Stimulated activated CD4-positive, alpha-beta T cell treated with anti-CD3 and anti-CD28 coated beads, Interleukin-1b, Interleukin-23, amount 100 ng/mL, for 48 hours (primary cell): ENCODE measurements at regions not wholly inside any gene's neighbourhood (a gene's known extent, or its start where the extent isn't known, plus 50 kb on each side); places are given as distances from the start of the nearest gene placed in this dataset.

Experiments used
- DNase-seq: peaks from one replicate; pipeline ENCODE4 v3.0.0-alpha.2; 2020

DNA sequence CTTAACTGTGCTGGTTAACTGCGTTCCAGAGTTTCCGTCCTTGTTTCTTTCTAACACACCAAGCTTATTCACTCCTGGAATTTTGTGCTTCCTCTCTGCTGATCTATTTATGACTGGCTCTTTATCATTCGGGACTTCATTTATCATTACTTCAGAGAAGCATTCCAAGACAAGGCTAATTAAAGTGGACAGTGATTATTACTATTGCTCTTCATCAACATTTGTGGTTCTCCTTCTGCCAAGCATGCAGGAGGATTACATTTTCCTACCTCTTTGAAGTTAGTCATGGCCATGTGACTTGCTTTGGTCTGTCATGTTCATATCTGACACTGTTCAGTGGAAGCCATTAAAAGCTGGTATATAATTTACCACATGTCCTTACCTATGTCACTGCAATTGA is 172.4 kb upstream of the AGR3 start:
- DNase-seq = no peak

DNA sequence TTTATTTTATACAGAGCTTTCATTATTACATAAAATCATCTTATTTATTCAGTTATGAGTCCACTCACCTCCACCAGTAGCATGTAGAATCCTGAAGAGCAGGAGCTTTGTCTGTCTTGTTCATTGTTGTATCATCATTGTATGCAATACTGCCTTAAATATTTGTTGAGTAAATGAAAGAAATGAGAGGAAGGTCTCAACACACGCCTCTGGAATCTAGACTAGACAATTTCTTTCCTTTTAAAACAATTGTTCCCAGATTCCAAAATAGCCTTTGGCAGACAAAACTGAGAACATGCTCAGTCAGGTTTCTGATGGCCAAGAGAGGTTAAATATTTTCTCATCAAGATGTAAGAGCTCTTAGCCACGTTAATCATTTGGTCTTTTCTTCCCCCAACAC is 173.1 kb upstream of the AGR3 start:
- DNase-seq = no peak

DNA sequence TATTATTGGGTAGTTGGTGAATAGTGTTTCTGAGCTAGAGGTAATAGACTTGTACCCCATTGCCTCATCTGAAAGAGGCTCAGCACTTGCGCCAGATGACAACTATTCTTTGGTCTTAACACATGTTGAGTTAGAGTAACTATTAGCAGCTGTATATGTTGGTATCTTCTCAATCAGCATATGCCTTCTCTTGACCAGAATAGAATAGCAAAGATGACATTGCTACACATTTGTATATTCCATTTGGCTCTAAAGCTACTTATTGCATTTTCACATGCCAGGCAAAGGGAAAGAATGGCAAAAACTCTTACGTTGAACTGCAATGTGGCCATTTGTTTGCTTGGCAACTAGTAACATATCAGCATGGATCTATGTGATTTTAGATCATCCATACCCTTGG is 173.8 kb upstream of the AGR3 start:
- no peak for DNase-seq

DNA sequence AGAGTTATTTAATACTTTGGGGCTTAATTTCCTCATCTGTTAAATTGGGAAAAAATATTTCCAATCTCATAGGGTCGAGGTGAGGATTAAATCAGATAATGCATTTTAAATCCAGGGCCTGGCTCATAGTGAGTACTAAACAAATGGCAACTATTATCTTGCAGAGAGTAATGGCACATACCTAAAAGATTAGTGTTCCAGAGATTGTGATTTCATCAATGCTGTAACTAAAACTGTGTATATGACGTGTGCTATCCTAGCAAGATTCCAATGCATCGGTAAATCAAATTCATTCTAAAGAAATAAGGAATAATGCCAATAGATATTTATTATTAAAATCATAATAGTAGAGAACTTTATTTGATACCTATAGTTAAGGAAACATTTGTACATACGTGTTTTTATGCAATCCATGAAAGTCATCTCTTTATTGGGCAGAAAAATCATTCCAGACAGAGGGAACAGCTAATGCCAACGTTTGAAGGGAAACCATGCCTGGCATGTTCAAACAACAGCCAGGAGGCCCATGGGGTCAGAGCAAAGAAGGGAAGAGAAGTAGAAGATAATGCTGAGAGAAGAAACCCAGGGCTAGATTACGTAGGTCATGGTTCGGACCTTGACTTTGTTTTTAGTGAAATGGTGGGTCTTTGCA is 174.8 kb upstream of the AGR3 start:
- no peak for DNase-seq

DNA sequence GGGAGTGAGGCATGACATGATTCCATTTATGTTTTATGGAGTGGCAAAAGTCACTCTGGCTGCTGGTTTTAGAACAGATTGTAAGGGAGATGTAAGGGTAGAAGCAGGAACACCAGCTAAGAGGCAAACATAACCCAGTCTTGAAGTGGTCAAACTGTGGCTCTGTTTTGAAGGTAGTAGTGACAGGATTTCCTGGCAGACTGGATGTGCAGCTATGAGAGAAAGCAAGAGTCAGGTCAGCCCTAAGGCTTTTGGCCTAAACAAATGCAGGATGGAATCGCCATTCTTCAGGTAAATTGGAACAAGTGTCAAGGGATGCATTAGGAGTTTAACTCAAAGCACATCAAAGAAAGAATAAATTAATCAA is 175.3 kb upstream of the AGR3 start:
- no peak for DNase-seq

DNA sequence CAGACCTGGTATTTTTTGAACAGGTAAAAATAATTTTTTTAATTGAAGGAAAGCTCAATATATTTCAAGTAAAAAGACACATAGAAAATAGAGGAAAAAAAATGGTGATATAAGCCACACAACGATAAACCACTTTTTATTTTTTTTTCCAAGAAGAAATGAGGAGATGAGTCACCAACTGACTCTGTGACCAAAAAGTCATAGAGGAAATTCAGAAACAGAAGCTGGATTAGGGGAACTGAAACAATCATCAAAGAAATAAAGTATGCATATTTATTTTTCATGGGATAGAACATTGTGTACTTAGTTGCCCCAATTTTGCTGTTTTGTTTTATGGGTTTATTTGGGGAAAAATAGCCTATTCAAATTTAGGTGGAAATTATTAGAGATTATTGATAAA is 176.8 kb upstream of the AGR3 start:
- DNase-seq = no peak

DNA sequence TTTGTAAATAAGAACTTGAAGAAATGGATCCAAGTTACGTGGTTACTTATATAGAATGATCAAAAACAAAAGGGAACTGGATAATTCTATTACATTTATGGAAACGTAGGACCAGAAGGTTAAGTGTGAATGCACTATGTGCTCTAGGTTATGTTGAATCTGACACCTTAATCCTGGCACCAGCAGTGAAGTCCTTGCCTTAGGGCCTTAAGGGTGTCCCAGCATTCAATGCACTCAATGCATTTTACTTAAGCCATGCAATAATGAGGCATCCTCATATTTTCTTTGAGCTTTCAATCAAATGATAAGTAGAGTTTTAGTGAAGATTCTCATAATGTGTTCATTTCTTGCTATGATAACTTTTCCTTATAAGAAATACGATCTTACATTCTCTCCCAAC is 178.3 kb upstream of the AGR3 start:
- no peak for DNase-seq

DNA sequence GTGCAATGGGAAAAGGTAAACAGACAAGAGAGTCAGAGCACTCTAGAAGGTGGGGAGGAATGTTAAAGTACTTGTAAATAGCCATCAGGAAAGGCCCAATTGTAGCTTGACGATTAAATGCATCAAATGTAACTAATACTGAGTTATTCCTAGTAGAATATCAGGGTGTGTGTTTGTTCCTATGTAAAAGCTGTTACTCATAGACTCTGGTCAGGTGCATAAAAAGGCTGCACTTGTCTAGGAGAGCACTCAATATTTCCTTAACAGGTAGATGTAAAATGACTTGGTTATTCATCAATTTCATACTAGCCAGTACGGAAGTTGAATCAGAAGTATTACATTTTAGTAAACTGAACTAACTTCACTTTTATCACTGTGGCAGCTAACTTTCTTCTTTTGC is 179.7 kb upstream of the AGR3 start:
- DNase-seq = no peak

DNA sequence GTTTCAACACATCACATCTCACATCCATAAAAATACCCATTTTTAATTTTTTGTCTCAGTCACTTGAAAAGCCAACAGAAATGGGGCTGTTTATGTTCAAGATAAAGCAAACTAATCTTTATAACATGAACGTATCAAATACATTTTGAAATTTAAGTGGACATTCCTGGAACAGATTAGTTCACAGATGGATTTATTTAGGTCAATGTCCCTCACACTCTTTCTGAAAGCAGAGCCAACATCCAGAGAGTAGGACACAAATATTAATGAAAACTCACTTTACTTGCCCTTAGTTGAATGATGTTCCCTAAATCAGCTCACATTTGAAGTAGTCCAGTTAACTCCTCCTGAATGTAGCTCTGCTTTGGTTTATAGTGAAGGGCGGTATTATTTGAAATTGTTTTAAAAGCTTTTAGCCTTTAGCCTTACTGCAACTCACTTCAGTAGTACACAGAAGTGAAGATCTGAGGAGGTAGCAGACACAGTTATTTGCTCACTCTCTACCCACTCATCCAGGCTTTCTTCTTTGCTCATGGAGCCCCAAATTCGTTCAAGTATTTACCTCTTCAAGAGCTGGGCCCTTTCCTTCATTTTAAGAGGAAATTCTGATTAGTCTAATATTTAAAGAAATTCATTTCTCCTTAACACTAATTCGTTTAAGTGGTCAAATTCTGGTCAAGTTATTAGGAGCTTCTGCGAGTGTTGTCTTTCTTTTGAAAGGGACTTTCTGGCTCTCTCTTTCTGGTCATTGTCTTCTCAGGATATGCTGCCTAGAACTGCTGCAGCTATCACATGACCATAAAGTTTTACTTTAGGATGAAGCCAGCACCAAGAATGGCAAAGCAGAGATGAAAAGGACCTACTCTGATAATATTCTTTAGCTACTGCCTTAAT is 180.6 kb upstream of the AGR3 start:
- no peak for DNase-seq

DNA sequence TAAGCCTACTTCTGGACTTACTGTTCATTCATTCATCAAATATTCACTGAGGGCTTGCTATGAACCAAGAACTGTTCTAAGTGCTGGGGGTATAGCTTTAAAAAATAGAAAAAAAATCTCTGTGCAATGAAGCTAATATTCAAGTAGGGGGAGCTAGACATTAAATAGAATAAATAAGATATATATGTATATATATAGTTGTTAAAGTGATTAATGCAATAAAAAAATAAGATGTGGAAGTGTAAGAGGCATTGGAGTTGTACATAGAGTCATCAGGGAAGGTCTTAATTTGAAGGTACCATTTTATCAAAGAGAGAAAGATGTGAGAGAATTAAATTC is 181.2 kb upstream of the AGR3 start:
- no peak for DNase-seq

DNA sequence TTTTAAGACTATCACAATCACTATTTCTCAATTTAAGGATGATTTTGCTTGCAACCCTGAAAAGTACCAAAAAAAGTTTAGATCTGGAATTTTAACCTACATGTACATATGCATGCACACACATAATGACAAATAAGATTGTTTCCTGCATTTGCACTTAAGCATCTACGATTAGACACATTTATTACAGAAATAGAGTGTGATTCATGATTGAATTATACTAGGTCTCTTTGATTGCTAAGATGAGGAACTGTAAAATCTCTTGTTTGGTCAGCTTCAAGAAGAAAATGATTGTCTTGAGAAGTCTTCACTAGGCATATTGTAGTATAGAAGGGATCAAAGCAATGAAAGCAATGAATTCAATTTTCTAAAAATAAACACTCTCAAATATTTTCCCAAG is 185.9 kb upstream of the AGR3 start:
- DNase-seq = no peak

DNA sequence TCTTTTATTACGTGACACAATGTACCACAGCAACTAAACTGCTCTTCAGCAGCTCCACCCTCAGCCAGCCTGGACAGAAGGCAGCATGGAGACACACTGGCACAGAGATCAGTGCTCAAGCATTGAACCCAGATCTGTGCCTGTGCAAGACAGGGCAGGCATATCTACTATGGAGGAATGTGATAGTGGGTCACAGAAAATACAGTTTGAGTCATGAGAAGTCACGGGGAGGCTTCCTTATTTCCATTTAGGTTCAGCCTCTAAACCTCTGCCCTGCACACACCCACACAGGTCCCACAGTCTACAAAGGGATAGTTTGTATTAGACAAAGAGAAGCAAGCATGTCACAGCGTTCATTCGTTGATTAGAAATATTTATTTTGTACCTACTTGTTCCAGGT is 187.4 kb upstream of the AGR3 start:
- DNase-seq = no peak

DNA sequence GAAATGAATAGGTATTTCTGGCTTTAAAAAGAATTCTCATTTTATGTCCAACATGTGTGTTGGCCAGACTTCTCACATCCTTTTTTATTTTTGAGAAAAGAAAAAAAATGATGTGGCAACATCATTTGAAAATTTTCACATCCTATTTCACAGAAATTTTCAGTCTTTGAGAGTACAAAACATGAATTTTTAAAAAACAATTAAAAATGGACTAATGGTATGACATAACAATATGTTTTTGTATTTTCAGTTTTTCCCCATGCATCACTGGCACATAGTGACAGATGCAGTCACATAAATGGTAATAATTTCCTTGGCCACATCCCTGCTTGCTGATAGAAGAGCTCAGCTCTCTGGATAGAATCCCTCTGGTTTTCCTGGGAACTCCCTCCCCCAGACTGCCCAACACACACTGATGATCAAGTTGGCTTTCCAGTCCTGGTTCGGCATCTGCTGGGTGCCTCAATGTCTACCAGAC is 188.5 kb upstream of the AGR3 start:
- DNase-seq = no peak

DNA sequence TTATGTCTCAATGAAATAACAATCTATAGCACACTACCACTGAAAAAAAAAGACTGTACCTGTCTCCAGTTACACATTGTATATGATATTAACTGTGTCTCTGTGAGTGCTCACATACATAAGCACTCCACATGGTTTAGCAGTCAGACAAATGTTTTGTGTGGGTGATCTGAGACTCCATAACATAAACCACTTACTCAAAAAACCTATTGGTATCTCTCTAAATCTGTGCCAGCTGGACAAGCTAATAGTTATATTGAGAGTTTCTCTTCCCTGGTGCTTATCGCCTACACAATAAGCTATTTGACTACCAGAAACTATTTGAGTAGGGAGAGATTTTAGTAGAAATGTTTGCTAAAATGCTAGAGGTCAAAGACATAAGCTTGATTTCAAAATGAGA is 190.1 kb upstream of the AGR3 start:
- DNase-seq = no peak

DNA sequence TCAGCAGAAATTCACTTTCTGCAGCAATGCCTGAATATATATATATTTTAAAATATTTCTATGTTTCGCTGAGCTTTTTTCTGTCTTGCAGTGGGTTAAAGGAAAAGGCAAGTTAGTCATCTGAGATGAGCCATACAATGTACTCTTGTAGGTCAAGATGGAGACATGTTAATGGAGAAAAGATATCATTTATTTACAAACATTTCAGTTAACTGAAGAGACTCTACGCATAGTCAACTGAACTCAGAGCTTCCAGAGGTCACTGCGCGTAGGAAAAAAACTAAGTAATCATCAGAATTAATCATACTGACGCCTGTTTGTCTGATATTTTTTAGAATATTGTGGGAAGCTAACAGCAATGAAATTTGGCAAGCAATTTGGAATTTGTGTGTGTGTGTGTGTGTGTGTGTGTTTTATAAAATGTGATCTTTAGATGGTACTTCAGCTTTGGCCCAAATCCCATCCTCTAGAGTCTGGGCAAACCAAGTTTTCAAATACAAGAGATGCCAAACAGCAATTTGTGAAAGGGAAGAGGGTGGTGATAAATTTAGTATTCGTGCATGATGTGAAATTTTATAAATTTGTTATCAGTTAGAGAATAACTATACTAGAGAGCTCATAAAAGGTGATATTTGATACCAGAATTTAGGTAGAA is 193.9 kb upstream of the AGR3 start:
- no peak for DNase-seq

DNA sequence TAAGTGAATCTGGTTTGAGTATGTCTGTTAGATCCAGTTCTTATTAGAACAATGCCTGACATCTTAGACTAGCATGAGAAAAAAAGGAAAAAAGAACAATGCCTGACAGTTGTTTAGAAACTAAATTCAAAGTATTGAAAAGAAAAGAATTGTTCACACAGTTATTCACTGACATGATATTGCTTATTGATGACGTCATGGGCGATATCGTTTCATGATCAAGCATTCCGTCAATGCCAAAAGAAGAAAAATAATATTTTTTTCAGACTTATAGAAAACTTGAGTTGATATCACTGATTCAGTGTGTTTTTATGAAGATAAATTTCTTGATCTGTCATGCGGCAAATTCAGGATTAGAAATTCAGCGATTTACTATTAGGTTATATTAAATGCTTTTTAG is 196.5 kb upstream of the AGR3 start:
- no peak for DNase-seq

DNA sequence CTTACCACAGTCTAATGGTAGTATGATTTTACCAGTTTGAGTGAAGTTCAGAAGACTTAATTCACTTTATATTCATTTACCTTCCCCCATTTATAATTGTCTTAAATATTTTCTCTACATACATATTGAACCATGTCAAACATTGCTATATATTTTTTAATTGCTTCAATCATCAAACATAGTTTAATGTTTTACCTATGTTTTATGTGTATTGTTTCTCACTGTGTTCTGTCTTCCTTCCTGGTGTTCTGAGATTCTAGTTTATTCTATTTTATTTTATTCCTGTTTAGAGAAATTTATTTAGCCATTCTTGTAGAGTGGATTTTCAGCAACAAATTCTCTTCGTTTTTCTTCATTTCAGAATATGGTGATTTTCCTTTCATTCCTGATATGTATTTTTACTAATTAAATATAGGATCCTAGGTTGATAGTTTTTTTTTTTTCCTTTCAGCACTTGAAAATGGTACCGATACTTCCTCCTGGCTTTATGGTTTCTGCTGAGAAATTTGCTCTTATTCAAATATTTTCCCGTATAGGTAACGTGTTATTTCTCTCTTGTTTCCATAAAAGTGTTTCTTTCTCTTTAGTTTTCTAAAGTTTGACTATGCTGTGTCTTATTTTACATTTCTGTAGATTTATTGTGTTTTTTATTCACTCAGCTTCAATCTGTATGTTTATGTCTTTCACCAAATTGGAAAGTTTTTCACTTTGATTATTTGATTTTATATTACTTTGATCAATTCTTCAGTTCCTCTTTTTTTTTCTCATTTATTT is 201.8 kb upstream of the AGR3 start:
- no peak for DNase-seq

DNA sequence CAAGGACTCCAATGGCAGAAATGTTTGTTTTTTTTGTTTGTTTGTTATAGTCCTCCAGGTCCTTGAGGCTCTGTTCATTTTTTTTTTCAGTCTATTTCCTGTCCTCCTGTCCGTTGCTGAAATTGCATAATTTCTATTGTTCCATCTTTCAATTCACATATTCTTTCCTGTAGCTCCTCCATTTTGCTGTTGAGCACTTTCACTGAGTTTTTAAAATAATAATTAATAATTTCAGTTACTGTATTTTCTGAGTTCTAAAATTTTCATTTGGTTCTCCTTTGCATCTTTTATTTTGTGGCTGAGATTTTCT is 202.3 kb upstream of the AGR3 start:
- DNase-seq = no peak

DNA sequence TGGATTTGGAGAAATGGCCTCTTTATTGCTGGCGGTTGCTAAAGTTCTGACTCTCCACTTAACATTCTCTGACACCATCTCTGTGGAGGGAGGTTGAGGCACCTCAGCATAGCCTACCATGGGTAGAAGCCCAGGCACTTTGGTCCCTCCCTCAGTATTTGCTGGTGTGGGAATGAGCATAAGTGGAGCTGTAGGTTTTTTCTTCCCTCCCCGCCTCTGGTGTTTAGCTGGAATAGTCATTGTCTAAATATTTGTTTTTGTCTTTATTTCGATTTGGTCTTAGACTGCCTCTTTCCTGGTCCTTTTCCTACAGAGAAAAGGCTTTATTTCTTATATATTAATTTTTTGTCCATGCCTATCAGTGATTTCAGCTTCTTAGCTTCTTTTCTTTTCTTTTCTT is 203.4 kb upstream of the AGR3 start:
- DNase-seq = no peak

DNA sequence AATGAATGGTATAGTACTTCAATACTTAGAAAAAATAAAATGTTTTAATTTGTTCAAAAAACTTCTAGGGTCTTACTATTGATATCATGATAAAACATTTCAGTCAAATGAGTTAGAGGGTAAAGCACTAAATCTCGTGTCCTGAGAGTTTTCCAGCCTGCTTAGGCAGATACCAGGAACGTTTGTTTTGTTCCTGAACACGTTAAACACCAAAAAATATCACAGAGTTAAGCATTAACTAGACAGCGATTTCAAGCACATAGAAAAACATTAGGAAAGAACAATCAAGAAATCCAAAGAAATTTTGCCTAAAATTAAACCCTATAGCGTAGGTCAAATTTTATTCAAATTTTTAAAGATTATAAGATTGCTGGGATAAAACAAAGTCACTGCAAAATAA is 204.6 kb upstream of the AGR3 start:
- no peak for DNase-seq

DNA sequence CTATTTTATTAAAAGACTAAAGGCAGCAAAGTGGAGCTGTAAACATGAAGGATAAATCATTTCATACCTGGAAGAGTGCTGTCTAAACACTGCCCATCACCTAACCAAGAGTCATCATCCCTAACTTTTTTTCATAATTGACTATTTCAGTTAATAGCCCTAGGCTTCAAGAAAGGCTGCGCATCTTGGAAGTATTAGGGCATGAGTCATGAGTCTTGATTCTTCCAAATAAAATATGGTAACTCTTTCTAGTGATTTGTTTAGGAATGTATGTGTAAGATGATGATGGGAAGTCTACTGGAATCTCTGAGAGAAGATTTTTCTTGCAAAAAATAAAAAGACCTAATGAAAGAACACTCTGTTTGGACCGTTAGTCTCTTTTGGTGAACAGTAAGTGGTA is 207.7 kb upstream of the AHR start:
- no peak for DNase-seq

DNA sequence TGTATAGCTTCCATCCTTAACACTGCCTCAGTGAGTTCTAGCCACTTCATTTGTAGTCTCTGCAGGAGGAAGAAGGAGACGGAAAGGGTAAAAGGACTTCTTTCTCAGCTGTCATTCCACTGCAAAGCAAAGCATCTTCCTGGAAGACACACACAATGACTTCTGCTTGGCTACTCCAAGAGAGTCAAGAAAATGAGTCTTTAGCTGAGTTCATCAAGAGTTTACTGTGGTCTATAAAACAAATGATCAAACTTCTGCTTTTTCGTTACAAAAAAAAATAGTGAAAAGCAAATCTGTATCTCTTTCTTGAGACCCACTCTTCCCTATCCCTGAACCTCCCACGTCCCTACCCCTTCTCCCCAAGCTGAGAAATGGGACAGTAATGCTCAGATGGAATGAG is 205.0 kb upstream of the AHR start:
- no peak for DNase-seq

DNA sequence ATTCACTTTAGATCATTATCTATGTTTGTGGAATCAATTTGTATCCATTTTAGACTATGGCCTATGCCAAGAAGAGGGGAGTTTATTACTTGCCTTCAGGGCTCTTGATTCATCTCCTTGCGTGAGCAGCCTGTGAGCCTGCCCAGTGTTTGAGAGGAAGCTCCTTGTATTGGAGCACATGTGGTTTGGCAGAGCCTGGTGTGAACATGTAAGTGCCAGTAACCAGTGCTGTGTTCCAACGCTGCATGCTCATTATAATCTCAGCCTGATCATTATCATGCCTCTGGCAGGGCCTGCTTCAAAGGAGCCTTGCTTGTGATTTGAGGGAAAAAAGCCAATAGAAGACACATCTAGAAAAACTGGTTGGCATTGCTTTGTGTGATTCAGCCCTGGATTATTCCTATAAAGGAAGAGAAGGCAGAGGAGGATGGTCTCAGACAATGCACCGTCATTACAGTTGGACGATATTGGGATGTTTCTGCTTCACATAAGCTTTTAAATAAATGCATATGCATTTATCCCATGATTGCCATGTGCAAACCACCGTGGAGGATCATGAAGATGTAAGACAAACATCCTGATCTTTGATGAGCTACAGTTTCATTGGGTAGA is 203.4 kb upstream of the AHR start:
- DNase-seq = no peak
